SK-MEL-5 (cell line): ENCODE measurements at regions not wholly inside any gene's neighbourhood (a gene's known extent, or its start where the extent isn't known, plus 50 kb on each side); places are given as distances from the start of the nearest gene placed in this dataset.
"Not testable (repeated sequence)": the region's sequence is repeated elsewhere in the genome, so short reads cannot be mapped to it uniquely, and the experiment has no call there.

Source experiments
- DNase-seq: peaks from one replicate; pipeline ENCODE4 v3.0.0-alpha.2; 2016; ENCODE audit warnings: low read depth, low spot score
- in situ Hi-C: cut with HindIII; loops from 2 replicates; pipeline ENCODE4 v1.10.0; 2016; ENCODE audit warnings: low sequenced_read_pairs, high pct_unique_total_duplicates, low pct_unique_long_range_greater_than_20kb

- in situ Hi-C loops: no loop called here
- no peak for DNase-seq
Measured at GRCh38 chr2:100748673-100749072, 71.3 kb upstream of the NPAS2 start.

DNA sequence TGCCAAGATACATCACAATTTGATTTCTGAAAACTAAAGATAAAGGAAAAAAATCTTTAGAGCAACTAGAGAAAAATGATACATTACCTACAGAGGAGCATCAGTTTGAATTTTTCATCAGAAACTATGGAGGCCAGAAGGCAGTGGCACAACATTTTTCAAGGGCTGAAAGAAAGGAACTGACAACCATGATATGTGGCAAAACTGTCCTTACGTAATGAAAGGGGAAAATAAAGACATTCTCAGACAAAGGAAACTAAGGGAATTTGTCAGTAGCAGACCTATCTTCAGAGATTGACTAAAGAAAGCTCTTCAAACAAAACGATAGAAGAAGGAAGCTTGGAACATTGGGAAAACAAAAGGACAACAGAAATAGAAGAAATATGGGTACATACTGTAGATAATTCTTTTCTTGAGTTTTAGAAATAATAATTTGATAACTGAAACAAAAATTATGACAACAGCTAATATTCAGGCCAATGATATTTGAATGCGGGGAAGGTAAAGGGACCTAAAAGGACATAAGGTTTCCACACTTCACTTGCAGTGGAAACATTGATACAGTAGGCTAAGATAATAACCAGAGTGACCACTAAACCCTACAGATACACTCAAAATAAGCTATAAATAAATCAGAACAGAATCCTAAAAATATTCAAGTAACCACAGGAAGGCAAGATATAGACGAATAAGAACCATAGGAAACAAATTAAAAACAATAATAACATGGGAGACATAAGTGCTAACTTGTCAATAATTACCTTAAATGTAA is 70.0 kb upstream of the NPAS2 start:
- in situ Hi-C loops: no loop called here
- DNase-seq: no peak

DNA sequence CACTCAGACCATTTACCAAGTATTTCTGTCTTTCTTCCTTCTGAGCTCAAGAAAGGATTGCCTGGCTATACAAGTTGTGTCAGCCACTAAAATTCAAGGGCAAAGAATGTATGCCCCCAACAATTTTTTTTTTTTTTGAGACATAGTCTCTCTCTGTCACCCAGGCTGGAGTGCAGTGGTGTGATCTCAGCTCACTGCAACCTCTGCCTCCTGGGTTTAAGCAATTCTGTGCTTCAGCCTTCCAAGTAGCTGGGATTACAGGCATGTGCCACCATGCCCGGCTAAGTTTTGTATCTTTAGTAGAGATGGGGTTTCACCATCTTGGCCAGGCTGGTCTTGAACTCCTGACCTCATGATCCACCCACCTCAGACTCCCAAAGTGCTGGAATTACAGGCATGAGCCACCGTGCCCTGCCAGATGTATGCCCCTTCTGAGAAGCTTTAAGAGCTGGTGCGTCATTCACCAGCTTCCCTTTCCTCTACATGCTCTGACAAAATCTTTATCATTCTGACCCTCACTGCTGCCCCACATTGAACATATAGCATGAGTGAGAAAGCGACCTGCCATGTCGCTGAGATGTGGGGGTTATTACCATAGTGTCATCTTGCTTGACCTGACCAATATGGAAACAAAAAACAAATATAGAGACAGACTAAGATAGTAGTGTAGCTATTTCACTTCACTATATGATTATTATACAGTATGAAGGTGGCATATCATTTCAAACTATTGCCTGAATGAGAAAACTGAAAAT is 67.9 kb upstream of the NPAS2 start:
- in situ Hi-C loops: not testable (repeated sequence)
- DNase-seq: peak; percentile 58

DNA sequence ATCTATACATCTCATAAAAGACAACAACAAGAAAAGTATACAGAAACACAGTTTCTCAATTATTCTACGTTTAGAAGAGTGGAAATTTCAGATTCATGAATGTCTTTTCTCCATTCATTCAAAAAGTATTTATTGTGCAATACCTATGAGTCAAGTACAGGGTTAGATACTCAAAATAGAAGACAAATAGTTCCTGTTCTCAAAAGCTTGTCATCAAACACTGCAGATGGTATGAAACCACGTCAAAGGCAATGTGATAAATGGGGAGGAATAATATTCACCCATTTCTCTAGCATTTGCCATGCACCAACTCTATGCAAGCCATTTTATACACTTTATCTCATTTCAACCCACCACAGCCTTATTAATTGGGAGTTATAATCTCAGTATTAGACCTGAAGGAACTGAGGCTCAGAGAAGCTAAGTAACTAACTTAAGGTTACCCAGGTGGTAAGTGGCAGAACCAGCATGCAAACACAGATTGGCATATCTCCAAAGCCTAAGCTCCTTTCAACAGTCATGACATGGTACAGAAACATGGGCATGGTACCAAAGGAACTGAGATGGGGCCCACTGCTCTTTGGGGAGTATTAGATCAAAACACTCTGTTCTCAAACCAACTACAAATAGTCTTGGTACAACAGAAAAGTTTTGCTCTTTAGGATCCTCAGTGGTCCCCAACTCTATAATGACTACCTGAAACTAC is 67.2 kb upstream of the NPAS2 start:
- in situ Hi-C loops: no loop called here
- peak; percentile 89 for DNase-seq

DNA sequence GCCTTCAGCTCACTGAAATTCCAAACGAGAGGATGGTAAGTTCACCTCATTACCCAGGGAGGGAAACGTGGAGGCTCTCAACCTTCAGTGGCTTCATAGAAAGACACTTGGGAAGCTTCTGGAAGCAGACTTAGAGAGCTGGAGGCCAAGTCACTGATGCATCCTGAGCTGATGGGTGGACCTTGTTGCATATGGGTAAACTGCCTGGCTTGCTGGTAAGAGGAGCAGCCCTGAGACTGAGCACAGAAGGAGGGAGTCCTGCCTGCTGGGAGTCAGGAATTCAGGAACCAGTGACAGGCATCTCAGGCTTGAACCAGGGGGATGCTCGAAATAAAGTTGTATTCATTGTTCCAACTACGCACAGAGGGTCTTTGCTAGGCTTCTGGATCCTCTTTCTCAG is 66.5 kb upstream of the NPAS2 start:
- no peak for DNase-seq
- in situ Hi-C loops: no loop called here

DNA sequence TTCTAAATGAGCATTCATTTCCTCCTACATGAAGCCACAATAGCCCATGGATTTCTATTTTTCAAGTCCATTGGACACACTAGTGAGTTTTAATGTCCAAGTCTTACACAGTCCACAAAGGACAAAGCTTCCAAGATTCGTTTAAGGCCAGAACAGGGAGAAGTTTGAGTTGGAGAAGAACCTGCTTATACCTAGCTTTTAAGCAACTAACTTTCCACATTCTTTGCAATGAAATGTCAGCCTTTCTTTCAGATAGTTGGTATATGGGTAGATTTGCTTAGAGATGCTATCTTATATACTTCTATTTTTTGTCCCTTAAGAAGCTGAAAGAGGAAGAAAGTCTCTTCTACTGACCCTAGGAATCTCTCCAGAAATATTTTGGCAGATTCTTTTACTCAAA is 66.1 kb upstream of the NPAS2 start:
- in situ Hi-C loops: no loop called here
- DNase-seq: no peak

DNA sequence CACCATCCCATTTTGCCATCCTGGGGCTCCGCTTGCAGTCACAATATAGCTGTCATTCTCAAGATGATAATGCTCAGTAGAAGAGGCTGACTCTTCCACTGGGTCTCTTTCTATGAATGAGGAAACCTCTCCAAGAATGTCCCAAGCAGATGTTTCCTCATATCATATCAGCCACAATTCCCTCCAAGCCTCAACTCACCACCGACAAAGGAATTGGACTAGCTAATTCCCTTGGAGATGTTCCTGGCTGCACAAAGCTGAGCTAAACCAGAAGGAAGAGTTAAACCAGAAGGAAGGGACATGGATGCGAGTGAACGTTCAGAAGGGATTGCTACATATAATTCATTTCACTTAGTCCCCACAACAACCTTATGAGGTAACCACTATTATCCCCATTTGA is 65.0 kb upstream of the NPAS2 start:
- in situ Hi-C loops: no loop called here
- no peak for DNase-seq

- in situ Hi-C loops: no loop called here
- DNase-seq: no peak
Measured at GRCh38 chr2:100755441-100755840, 64.5 kb upstream of the NPAS2 start.

DNA sequence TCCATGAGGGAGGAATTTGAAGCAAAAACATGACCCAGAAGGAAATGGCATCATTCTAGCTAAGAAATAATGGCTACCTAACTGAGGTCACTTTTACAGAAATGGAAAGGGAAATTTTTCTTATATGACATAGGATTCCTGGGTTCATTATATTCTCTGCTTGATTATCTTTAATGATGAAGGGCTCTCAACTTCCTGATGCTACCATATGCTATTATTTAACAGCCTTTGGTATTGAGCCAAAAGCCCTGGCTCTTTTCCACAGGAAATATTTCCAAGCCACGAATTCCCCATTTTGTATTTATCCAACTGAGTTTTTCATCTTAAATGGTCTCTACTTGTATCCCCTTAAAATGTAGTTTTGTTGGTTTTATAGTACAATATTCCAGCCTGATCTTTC is 63.2 kb upstream of the NPAS2 start:
- DNase-seq: no peak
- in situ Hi-C loops: no loop called here

DNA sequence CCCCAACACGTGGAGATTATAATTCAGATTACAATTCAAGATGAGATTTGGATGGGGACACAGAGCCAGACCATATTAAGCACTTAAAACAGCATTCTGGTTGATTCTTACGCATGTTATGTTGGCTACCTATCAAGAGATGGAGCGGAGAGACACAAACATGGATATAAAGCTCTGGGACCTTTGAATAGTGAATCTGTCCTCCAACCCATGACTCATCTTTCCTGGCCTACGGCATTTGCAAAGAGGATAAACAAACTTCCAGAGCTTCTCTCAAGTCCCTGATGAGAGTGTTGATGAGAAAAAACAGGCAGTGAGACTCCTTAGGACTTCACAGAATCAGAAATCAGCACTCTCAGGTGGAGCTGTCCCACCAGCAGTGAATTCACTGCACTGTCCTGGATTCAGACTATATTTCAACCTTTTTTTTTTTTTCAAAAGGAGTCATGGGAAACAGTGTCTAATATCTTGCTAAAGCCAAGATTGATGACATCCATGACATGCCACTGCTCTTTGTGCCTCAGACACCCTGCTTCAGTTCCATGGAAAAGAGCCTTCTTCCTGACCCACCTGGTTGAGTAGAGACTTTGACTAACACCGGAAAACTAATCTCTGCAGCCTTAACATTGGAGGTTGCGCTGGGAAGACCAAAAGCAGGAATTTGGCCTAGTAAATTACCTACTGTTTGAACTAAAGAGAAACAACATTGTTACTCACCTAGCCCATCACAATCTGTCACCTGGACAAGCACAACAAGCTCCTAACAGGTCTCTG is 62.1 kb upstream of the NPAS2 start:
- in situ Hi-C loops: no loop called here
- peak; percentile 89 for DNase-seq

DNA sequence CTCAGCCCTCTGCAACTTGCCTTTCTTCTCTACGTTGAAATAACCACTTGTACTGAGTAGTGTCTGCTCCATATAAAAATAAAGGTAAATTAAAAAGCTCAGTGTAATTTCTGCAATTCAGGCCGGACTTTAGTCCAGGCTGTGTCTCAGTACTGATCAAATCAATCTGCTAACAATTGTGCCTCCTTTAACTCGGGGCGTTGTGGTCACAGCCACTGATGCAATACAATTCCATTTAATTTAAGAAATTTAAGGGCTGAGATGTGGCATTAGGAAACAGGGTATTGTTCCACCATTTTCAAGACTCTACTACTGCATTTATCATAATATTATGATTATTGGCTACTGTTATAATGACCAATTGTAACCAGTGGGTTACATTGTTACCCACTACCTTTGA is 60.0 kb upstream of the NPAS2 start:
- in situ Hi-C loops: no loop called here
- no peak for DNase-seq

- DNase-seq: no peak
- in situ Hi-C loops: no loop called here
Measured at GRCh38 chr2:100761365-100761764, 58.6 kb upstream of the NPAS2 start.

DNA sequence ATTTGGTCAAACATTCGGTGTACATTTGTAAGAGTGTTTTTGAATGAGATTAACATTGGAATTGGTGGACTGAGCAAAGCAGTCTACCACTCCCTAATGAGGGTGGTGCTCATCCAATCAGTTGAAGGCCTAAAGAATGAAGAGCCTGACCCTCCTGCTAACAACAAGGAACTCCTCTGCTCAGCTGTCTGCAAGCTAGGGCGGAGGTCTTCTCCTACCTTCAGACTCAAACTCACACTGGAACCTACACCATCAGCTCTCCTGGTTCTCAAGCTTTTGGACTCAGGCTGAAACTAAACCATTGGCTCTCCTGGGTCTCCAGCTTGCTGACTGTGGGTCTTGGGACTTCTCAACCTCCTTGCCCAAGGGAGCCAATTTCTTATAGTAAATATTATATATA is 55.5 kb upstream of the NPAS2 start:
- in situ Hi-C loops: no loop called here
- DNase-seq: no peak

GRCh38 chr2:100765481-100765880 is 54.5 kb upstream of the NPAS2 start:
- DNase-seq: no peak
- in situ Hi-C loops: no loop called here

- in situ Hi-C loops: no loop called here
- DNase-seq: no peak
Measured at GRCh38 chr2:100766256-100766655, 53.7 kb upstream of the NPAS2 start.

- DNase-seq: no peak
Measured at GRCh38 chr2:100766806-100767205, 53.1 kb upstream of the NPAS2 start.

GRCh38 chr2:100767224-100767653 is 52.7 kb upstream of the NPAS2 start:
- in situ Hi-C loops: no loop called here

More at GRCh38 chr2:100766806-100767205, 53.1 kb upstream of the NPAS2 start:
- in situ Hi-C loops: no loop called here

More at GRCh38 chr2:100767224-100767653, 52.7 kb upstream of the NPAS2 start:
- DNase-seq: peak; percentile 54
